GM10266 (cell line): ENCODE measurements at regions not wholly inside any gene's neighbourhood (a gene's known extent, or its start where the extent isn't known, plus 50 kb on each side); places are given as distances from the start of the nearest gene placed in this dataset.

Experiments
- DNase-seq: peaks from one replicate; pipeline ENCODE4 v3.0.0; 2012; ENCODE audit errors: extremely low spot score
- TF ChIP-seq, protein P1 (sequence below): IDR thresholded peaks from 2 replicates; pipeline ENCODE4 v1.5.1; 2012; ENCODE audit warnings: mild to moderate bottlenecking, low read depth; ENCODE audit not compliant: control insufficient read depth, insufficient read depth; ENCODE audit errors: missing control alignments

DNA sequence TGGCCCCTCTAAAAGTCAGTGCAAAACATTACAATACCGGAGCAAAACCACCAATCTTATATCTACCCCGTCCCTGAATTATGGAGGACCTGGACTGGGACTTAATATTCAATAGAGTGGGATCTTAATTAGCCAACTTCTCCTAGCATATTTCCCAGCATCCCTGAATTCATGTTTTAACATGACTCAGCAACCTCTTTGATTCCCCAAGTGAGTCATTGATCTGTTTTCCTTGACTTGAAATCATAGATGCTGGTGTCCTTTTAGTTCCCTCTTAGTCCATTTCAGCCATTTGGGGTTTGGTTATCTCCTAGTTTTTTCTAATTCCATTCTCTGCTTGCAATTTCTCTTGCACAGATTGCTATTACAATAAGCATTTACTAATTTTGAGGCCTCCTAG, 677.7 kb upstream of the CELF4 start:
- TF ChIP-seq, protein P1, sequence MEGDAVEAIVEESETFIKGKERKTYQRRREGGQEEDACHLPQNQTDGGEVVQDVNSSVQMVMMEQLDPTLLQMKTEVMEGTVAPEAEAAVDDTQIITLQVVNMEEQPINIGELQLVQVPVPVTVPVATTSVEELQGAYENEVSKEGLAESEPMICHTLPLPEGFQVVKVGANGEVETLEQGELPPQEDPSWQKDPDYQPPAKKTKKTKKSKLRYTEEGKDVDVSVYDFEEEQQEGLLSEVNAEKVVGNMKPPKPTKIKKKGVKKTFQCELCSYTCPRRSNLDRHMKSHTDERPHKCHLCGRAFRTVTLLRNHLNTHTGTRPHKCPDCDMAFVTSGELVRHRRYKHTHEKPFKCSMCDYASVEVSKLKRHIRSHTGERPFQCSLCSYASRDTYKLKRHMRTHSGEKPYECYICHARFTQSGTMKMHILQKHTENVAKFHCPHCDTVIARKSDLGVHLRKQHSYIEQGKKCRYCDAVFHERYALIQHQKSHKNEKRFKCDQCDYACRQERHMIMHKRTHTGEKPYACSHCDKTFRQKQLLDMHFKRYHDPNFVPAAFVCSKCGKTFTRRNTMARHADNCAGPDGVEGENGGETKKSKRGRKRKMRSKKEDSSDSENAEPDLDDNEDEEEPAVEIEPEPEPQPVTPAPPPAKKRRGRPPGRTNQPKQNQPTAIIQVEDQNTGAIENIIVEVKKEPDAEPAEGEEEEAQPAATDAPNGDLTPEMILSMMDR: no peak
- DNase-seq: no peak

DNA sequence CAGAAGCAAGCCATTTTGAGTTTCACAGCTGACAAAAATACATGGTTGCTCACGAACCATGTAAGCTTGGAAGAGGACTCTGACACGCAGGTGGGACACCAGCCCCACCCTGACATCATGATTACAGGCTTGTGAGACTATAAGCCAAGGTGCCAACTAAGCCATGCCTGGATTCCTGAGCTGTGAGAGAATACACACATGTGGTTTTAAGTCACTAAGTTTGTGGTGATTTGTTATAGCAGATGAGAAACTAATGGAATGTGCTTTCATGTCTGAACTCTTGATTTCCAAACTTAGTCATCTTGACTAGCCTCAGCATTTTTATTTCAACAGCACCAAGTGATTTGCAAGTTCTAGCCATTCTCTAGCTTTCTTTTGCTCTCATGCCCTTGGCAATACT, 676.1 kb upstream of the CELF4 start:
- DNase-seq: no peak
- TF ChIP-seq, protein P1: no peak

DNA sequence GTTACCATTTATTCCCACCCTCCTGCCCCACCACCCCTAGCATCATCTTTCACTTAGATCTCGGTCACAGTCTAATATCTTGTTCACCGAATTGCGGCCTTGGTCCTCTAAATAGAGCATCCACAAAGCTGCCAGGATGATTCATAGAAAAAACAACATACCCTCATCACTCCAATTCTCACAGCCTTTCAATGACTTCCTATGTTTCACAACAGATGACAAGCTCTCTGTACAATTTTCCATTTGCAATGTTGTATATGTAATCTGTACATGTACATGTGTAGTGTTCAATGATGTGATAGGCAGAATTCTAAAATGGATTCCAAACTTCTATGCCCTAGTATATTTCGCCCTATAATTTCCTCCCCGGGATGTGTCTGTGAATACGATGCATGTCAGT, 675.6 kb upstream of the CELF4 start:
- TF ChIP-seq, protein P1: no peak
- no peak for DNase-seq

DNA sequence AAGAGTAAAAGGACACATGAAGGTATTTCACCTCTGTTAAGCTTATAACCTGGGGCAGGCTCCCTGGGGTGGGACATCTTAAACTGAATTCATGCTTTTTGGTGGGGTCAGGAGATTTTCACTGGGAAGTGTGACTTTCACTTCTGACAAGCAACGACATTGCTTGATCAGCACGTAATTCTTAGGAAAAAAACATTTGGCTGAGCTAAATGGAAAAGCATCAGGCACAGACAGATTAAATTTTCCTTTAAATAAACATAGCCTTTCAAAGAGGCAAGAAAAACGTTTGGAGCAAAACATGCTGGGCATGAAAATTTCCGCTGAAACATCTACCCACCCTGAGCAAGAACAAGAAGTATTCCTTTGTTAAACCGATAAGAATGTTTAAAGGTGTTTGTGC, 674.0 kb upstream of the CELF4 start:
- DNase-seq: no peak
- TF ChIP-seq, protein P1: no peak

GRCh38 chr18:38237796-38238195, 672.2 kb upstream of the CELF4 start:
- DNase-seq: no peak
- TF ChIP-seq, protein P1: no peak

DNA sequence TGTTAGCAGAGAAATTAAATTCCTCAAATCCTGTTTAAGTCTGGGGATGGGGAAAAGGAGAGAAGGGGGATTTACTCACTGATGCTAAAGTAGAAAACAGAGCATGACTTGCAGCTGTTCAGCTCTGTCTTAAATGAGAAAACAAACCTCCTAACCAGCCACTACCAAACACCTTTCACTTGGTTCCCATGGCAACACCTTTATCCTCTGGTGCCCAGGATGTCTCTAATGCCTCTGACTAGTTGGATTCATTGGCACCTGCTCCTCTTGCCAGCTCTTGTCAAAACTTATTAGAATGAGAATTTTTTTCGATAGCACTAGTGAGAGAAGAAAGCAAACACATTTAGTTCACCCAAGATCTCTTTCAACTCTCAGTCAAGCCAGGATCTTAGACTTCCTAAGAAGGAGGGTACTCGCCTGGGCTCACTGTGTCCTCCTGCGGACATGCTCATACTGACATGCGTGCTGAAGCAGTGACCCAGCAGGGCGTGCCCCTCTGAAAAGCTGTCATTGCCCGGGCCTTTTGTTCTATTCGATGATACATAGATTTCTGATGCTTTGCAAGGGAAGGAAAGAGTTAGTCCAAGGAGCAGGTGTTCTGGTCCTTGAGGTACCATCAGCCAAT, 656.0 kb upstream of the CELF4 start:
- TF ChIP-seq, protein P1: no peak
- DNase-seq: no peak

DNA sequence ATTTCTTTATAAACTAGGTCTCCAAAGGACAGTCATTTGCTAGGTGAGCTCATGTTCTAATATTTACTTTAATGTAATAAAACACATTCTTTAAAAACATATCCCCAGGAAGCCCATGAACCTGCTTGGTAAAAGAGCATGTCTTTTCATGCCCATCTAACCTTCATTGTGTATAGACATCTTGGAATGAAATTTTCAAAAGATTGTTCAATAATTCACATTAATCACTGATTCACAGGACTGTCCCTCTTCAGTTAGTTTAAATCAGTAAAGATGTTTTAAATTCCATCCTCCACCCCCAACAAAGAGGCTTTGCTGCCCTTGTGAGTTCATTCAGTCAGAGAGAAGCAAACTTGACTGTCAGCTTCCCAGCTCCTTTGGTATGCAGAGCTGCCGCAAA, 633.4 kb upstream of the CELF4 start:
- TF ChIP-seq, protein P1: no peak
- no peak for DNase-seq
